ENCODE measurements at regions not wholly inside any gene's neighbourhood (a gene's known extent, or its start where the extent isn't known, plus 50 kb on each side); places are given as distances from the start of the nearest gene placed in this dataset.
"Not testable (repeated sequence)": the region's sequence is repeated elsewhere in the genome, so short reads cannot be mapped to it uniquely, and the experiment has no call there.

- no peaks in the 10 kb centered on the region for H3K9me3 ChIP-seq (ENCODE audit: control insufficient read depth in 4 of 4, low read length in 3 of 4)
- 91% methylated on average over 5 of the region's 5 CpGs for WGBS
- no peak for DNase-seq (ENCODE audit: low spot score)
Observed at GRCh38 chr17:27180322-27180721, 113.6 kb upstream of the WSB1 start.

DNA sequence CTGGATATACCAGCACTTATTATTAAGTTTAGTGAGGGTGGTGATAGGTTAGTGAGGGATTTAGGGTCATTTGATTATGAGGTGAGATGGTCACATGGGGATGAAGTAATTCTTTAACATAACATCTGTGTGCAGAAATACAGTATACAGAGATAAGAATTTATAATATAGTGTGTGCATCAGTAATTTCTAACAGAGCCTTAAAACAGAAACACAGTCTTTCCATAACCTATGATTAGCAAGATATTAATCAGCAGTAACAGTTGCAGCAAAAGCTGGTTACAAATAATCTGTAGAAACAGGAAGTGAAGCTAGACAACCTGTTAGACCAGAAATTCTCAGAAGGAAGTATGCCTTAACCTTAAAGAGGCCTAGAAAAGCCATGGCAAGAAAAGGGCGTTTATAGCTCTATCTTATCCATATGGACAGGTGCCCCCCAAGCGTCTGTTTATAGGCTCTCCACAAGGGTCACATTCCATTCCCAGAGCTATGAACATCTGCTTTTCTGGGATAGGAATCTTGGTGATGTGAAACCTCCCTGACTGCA lies 112.5 kb upstream of the WSB1 start:
- not testable (repeated sequence) for H3K27ac ChIP-seq (ENCODE audit: low read depth in 1 of 2, low read length in 2 of 2); H3K9me3 ChIP-seq (ENCODE audit: control insufficient read depth in 4 of 4, low read length in 3 of 4); H3K4me3 ChIP-seq (ENCODE audit: low read depth in 1 of 3, low read length in 3 of 3); DNase-seq (ENCODE audit: low spot score); H3K27me3 ChIP-seq (ENCODE audit: control insufficient read depth in 4 of 4, insufficient read depth in 4 of 4, low read length in 3 of 4); H3K36me3 ChIP-seq (ENCODE audit: control insufficient read depth in 4 of 4, insufficient read depth in 3 of 4, low read depth in 1 of 4, low read length in 3 of 4); H3K9ac ChIP-seq (ENCODE audit: low read depth in 1 of 2, low read length in 2 of 2); H3K4me1 ChIP-seq (ENCODE audit: control insufficient read depth in 4 of 4, insufficient read depth in 4 of 4, low read length in 3 of 4)
- WGBS, result 79% methylated on average over 2 of the region's 2 CpGs

More at GRCh38 chr17:27180322-27180721, 113.6 kb upstream of the WSB1 start:
- Histone ChIP-seq H3K9ac (ENCODE audit: low read depth in 1 of 2, low read length in 2 of 2) (no peak overlapping the region), H3K36me3 (ENCODE audit: control insufficient read depth in 4 of 4, insufficient read depth in 3 of 4, low read depth in 1 of 4, low read length in 3 of 4) (no peaks in the 10 kb centered on the region), H3K4me3 (ENCODE audit: low read depth in 1 of 3, low read length in 3 of 3) (no peak overlapping the region), H3K4me1 (ENCODE audit: control insufficient read depth in 4 of 4, insufficient read depth in 4 of 4, low read length in 3 of 4) (no peaks in the 10 kb centered on the region), H3K27ac (ENCODE audit: low read depth in 1 of 2, low read length in 2 of 2) (no peak overlapping the region), H3K27me3 (ENCODE audit: control insufficient read depth in 4 of 4, insufficient read depth in 4 of 4, low read length in 3 of 4) (no peaks in the 10 kb centered on the region)
- no peak for TF ChIP-seq YY1 (IDR thresholded peaks at IDR 0.05)
- TF ChIP-seq, protein P1, sequence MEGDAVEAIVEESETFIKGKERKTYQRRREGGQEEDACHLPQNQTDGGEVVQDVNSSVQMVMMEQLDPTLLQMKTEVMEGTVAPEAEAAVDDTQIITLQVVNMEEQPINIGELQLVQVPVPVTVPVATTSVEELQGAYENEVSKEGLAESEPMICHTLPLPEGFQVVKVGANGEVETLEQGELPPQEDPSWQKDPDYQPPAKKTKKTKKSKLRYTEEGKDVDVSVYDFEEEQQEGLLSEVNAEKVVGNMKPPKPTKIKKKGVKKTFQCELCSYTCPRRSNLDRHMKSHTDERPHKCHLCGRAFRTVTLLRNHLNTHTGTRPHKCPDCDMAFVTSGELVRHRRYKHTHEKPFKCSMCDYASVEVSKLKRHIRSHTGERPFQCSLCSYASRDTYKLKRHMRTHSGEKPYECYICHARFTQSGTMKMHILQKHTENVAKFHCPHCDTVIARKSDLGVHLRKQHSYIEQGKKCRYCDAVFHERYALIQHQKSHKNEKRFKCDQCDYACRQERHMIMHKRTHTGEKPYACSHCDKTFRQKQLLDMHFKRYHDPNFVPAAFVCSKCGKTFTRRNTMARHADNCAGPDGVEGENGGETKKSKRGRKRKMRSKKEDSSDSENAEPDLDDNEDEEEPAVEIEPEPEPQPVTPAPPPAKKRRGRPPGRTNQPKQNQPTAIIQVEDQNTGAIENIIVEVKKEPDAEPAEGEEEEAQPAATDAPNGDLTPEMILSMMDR (IDR thresholded peaks at IDR 0.05; ENCODE audit: low read depth, low read length, missing input control), result no peak
- no peak for TF ChIP-seq SP1 (IDR thresholded peaks at IDR 0.05)
- no peak for TF ChIP-seq REST (IDR thresholded peaks at IDR 0.05)
- no peak for TF ChIP-seq FOXA2 (IDR thresholded peaks at IDR 0.05)
- TF ChIP-seq FOXA1 (IDR thresholded peaks at IDR 0.05), result no peak
- TF ChIP-seq, protein P2, sequence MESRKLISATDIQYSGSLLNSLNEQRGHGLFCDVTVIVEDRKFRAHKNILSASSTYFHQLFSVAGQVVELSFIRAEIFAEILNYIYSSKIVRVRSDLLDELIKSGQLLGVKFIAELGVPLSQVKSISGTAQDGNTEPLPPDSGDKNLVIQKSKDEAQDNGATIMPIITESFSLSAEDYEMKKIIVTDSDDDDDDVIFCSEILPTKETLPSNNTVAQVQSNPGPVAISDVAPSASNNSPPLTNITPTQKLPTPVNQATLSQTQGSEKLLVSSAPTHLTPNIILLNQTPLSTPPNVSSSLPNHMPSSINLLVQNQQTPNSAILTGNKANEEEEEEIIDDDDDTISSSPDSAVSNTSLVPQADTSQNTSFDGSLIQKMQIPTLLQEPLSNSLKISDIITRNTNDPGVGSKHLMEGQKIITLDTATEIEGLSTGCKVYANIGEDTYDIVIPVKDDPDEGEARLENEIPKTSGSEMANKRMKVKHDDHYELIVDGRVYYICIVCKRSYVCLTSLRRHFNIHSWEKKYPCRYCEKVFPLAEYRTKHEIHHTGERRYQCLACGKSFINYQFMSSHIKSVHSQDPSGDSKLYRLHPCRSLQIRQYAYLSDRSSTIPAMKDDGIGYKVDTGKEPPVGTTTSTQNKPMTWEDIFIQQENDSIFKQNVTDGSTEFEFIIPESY (IDR thresholded peaks at IDR 0.05), result no peak
- no peak for TF ChIP-seq HNF4G (IDR thresholded peaks at IDR 0.05)
- no peak for TF ChIP-seq RAD21 (IDR thresholded peaks at IDR 0.05)
- TF ChIP-seq TAF1 (conservative IDR thresholded peaks at IDR 0.05), result no peak

- no peak overlapping the region for H3K27ac ChIP-seq (ENCODE audit: low read depth in 1 of 2, low read length in 2 of 2)
- 92% methylated on average over 3 of the region's 3 CpGs for WGBS
- no peak overlapping the region for H3K4me3 ChIP-seq (ENCODE audit: low read depth in 1 of 3, low read length in 3 of 3)
- no peaks in the 10 kb centered on the region for H3K4me1 ChIP-seq (ENCODE audit: control insufficient read depth in 4 of 4, insufficient read depth in 4 of 4, low read length in 3 of 4)
- no peaks in the 10 kb centered on the region for H3K36me3 ChIP-seq (ENCODE audit: control insufficient read depth in 4 of 4, insufficient read depth in 3 of 4, low read depth in 1 of 4, low read length in 3 of 4)
- DNase-seq (ENCODE audit: low spot score), result no peak
- no peaks in the 10 kb centered on the region for H3K27me3 ChIP-seq (ENCODE audit: control insufficient read depth in 4 of 4, insufficient read depth in 4 of 4, low read length in 3 of 4)
- no peaks in the 10 kb centered on the region for H3K9me3 ChIP-seq (ENCODE audit: control insufficient read depth in 4 of 4, low read length in 3 of 4)
- no peak overlapping the region for H3K9ac ChIP-seq (ENCODE audit: low read depth in 1 of 2, low read length in 2 of 2)
- TF ChIP-seq FOXA2 (IDR thresholded peaks at IDR 0.05) (no peak), EGR1 (IDR thresholded peaks at IDR 0.05; ENCODE audit: low read depth in 2 of 2) (no peak), YY1 (IDR thresholded peaks at IDR 0.05) (no peak), ATF3 (IDR thresholded peaks at IDR 0.05) (no peak), RXRA (IDR thresholded peaks at IDR 0.05) (no peak), HNF4A (conservative IDR thresholded peaks at IDR 0.05) (no peak), REST (IDR thresholded peaks at IDR 0.05) (no peak), NR2F2 (IDR thresholded peaks at IDR 0.05) (no peak), HNF4G (IDR thresholded peaks at IDR 0.05) (no peak)
- TF ChIP-seq, protein P3, sequence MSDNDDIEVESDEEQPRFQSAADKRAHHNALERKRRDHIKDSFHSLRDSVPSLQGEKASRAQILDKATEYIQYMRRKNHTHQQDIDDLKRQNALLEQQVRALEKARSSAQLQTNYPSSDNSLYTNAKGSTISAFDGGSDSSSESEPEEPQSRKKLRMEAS (IDR thresholded peaks at IDR 0.05), result no peak
Observed at GRCh38 chr17:27181935-27182334, 112.0 kb upstream of the WSB1 start.

All from liver (tissue), 8 donors.